MM.1S (cell line): ENCODE measurements at regions not wholly inside any gene's neighbourhood (a gene's known extent, or its start where the extent isn't known, plus 50 kb on each side); places are given as distances from the start of the nearest gene placed in this dataset.

Experiments
- EZH2 ChIP-seq: fragments of 300-600 bp; sonication (generic); optimal IDR thresholded peaks from 2 replicates; pipeline ENCODE3; 2017; ENCODE audit warnings: low read depth, mild to moderate bottlenecking, antibody characterized with exemption, low read length, mixed read lengths
- TF ChIP-seq, protein P1 (sequence below): fragments of 300-600 bp; sonication (generic); IDR thresholded peaks from 2 replicates; pipeline ENCODE4 v1.5.1; 2016; ENCODE audit warnings: antibody characterized with exemption, low read length, mixed read lengths

DNA sequence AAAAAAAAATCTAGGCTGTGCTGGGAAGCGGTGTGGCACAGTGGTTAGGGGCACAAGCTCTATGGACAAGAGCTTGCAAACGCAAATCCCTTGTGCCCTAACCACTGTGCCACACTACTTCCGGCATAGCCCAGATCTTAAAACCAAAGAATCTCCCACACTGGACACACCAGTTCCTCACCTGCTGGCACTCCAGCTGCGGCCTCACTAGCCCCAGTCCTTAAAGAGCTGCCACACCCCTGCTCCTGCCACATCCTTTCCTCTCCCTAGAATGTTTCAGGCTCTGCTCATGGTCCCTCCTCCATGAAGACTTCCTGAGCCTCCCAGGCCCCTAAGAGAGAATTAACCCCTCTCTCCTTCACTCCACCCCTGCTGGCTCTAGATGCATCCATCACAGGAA, 71.8 kb upstream of the SRSF6 start:
- TF ChIP-seq EZH2, result no peak
- TF ChIP-seq, protein P1, sequence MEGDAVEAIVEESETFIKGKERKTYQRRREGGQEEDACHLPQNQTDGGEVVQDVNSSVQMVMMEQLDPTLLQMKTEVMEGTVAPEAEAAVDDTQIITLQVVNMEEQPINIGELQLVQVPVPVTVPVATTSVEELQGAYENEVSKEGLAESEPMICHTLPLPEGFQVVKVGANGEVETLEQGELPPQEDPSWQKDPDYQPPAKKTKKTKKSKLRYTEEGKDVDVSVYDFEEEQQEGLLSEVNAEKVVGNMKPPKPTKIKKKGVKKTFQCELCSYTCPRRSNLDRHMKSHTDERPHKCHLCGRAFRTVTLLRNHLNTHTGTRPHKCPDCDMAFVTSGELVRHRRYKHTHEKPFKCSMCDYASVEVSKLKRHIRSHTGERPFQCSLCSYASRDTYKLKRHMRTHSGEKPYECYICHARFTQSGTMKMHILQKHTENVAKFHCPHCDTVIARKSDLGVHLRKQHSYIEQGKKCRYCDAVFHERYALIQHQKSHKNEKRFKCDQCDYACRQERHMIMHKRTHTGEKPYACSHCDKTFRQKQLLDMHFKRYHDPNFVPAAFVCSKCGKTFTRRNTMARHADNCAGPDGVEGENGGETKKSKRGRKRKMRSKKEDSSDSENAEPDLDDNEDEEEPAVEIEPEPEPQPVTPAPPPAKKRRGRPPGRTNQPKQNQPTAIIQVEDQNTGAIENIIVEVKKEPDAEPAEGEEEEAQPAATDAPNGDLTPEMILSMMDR, result no peak
